ENCODE measurements at regions not wholly inside any gene's neighbourhood (a gene's known extent, or its start where the extent isn't known, plus 50 kb on each side); places are given as distances from the start of the nearest gene placed in this dataset.
"Not testable (repeated sequence)": the region's sequence is repeated elsewhere in the genome, so short reads cannot be mapped to it uniquely, and the experiment has no call there.

DNA sequence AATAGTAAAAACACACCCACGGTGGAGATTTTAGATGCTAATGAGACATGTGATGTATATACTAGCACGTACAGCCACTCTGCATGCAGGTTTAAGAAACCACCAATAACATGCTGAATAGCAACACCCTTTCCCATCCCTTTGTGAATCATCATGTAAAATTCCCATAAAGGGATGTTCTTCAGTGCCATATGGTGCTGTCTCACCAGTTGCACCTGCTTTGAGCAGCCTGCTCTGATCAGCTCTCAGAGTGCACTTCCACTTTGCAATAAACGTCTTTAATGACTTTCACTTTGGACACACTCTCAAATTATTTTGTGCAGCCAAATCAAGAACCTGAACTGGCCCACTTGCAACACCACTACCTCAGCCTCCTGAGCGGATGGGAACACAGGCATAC is 615.0 kb downstream of the ANKRD7 start:
- no peak for DNase-seq

DNA sequence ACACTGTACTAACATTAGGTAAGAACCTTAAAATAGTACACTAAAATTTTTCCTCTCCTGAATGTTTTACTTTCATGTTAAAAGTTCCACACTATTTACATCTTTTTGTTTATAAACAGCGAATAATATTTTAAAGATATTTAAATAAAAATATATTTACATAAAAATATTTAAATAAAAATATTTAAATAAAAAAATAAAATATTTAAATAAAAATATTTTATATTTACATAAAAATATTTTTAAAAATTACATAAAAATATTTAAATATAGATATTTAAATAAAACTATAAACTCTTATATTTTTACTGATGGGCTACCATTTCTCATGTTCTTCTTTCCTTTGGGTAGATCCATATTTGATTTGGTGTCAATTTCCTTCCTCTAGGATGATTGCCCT is 619.0 kb downstream of the ANKRD7 start:
- DNase-seq: no peak

DNA sequence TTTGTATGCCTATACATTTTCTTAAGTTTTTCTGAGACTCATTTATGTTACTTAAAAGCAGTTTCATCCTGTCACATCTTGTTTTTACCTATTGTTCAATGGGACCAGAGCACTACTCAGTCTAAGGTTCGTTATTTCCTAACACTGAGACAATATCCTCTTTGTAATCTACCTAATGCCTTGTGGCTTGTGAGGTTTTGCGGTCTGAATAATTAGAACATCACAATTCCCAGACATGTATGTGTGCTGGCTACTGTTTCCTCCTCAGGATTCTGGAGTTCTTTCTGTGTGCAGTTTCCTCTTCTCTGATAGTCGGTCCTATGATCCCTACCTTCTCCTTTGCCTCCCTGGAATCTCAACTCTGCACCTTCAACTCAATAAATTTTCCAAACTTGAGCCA is 620.2 kb downstream of the ANKRD7 start:
- no peak for DNase-seq

DNA sequence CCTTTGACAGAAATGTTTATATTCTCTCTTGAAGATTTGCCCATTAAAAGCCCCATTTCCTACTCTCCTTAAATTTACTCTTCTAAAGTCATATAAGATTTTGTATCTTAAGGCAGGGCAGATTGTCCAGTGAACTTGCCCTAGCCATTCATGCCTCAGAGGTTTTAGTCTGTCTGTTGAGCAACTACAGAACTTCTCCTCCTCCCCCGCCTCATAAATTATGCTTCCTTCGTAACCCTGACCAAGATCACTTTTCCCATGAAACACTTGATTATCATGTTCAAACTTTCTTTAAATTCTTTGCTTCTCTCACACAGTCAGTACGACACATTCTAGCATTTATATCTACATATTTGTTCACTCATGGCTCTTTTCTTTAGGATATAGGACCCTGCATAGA is 621.3 kb downstream of the ANKRD7 start:
- DNase-seq: no peak

DNA sequence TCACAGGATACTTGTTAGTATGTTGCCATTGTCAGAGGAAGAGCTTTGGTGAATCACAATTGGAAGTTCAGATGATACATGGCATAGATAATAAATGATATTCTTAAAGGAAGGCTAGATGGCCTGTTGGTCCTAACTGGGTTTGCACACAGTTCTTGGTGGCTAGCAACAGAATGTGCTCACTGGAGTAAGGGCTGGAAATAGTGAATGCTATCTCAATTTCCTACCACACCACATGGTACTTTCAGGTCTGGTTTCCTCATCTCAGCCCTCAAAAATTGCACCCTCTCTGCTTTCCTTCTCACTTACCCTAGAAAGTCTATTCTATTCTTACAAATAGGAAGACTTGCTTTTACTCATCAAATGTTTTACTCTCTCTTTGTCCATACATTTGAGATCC is 622.5 kb downstream of the ANKRD7 start:
- DNase-seq: no peak

DNA sequence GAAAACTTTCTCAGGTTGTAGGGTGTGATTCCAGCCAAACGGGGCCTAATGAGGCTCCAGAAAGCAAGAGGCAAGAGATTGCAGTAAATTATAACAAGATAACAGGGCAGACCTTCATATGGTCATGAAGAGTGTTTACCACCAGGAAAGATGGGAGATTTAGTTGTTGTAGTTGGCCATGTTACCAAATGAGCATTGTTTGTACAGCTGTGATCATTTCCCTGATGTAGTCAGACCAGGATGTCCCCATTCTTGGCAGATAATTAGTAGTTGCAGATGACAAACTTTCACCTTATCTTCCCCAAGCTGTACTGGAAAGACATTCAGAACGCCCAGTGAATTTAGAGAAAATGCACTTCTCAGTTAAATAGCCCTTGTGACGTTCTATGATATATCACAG is 630.8 kb downstream of the ANKRD7 start:
- no peak for DNase-seq

DNA sequence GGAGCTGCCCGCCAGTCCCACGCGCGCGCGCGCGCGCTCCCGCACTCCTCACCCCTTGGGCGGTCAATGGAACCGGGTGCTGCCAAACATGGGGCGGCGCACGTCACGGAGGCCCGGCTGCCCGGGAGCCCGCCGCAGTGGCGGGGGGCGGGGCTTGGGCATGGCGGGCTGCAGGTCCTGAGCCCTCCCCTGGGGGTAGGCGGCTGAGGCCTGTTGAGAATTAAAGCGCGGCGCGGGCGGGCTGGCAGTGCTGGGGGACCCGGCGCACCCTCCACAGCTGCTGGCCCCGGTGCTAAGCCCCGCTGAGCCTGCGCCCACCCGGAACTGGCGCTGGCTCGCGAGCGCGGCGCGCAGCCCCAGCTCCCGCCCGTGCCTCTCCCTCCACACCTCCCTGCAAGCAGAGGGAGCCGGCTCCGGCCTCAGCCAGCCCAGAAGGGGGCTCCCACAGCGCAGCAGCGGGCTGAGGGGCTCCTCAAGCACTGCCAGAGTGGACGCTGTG is 634.2 kb downstream of the ANKRD7 start:
- no peak for DNase-seq

DNA sequence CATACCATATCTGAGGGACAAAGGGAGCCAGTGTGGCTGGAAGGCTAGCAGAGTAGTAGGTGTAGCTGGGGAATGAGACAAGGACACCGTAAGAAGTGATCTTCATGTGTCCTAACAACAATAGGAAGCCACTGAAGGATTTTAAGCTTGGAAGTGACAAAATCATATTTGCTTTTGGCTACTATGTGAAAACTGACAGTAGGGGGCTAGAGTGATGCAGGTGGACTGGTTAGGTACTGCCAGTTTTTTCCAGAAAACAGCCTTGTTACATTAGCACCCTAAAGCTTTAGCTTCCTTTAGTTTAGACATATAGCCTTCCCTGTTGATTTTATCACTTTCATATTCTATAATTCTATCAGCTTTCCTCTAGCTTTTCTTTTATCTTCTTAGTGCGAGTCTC is 637.1 kb downstream of the ANKRD7 start:
- no peak for DNase-seq

DNA sequence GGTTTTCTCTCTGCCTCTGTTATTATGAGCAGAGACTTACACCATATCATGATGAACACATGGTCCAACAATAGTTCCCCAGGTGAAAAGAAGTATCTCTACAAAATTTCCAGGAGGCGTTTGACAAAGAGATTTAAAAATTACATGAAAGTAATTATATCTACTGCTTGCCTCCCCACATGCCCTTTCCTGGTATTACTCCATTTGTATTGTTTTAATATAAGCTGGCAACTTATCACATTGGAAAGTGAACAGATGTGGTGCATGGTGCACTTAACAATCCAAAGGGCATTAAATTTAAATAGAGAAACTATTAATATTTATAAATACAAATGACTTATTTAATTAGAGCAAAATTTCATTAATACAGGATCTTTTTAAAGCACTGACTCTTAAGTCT is 638.2 kb downstream of the ANKRD7 start:
- DNase-seq: no peak

DNA sequence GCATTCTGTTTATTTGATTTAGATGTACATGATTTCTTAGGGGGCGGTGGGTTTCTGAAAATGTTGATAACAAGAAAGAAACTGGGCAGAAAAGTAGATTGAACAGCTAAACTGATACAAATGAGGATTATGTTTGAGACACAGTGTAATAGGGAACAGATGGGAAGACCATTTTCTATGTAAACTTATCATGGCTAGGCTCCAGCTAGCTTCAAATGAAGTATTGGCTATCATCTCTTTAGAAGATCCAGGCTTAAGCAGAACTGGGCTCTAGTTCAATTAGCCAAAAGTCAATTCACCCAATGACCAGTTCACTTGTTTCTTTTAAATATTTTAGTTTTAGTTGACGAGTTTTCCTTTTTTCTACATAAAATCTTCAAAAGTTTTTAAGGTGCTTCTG is 639.5 kb downstream of the ANKRD7 start:
- no peak for DNase-seq

DNA sequence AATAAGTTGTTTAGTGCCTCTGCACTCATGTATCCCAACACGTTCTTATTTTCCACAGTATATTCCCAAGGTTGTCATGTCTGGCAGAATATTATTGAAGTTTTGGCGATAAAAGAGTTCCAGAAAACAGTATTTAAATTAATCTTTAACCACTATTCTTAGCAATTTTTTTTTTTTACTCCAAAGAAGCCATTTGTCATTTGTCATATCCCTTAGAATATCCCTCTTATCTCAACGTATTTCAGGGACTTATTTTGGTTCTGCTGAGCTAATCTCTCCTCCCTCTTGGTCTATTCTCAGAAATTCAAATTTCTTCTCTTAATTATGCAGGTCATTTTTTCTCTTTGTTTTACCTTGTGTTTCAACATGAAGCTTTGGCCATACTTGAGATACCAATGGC is 643.4 kb downstream of the ANKRD7 start:
- no peak for DNase-seq

DNA sequence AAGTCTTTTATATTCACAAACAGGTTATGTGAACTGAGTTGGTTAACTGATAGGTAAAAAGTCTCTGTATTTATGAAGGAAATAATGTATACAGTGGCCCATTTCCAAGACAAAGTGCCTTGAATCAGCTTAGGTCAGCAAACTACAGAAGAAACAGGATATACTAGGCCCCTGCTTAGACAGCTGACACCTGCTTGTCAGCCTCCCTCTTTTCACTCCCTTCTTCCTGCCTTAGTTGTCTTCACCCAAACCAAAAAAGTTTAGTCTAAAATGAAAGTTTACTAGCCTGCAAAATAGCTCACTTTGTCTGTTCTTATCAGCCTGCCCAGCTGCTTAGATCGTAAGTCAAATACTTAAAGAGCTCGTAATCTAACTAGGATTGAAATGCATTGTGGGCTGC is 644.6 kb downstream of the ANKRD7 start:
- not testable (repeated sequence) for DNase-seq

DNA sequence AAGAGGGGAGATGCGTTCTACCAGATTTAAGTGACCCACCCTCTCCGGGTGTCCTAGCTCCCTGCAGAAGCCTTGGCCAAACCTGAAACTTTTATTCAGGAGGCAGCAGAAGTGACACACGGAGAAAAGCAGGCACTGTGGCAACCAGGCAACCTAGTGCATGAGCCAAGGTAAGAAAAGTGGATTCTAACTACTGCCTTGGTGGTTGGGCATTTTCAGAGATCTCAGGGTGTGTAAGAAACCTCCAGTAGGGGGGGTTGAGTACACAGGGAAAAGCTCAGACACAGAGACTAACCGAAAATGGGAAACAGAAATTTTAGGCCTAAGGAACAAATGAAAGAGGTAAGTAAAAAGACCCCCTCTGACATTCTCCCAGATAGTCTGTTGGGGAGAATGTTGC is 645.7 kb downstream of the ANKRD7 start:
- no peak for DNase-seq

DNA sequence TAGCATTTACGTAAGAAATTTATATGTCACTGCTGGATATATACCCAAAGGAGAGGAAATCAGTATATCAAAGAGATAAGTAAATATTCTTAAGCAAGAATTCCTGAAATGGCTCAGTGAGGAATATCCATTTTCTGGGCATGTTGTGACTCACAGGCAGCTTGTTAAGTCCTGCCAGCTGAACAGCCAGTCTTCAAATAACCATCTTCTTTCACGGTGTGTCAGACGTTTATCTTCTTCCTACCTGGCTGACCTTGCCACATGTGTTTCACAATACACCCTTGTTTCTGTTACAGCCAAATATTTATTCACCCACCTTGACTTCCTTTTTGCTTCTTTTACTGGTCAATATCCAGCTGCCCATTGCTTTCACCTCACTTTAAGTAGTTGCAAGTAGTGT is 648.1 kb downstream of the ANKRD7 start:
- DNase-seq: no peak

DNA sequence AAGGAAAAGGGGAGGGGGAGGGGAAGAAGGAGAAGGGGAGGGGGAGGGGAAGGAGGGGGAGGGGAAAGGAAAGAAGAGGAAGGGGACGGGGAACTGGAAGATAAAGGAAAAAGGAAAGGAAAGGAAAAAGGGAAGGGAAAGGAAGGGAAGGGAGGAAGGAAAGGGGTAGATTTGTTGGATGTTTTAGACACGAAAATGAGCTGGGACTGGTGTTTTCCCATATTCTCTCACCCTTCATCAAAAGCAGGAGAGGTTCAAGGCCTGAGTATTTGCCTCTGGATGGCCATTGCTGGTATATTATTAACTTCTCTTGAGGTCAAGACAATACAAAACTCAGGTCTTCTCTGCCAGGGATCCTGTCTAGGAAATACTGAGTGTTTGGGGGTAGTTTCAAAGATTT is 652.7 kb downstream of the ANKRD7 start:
- DNase-seq: no peak

DNA sequence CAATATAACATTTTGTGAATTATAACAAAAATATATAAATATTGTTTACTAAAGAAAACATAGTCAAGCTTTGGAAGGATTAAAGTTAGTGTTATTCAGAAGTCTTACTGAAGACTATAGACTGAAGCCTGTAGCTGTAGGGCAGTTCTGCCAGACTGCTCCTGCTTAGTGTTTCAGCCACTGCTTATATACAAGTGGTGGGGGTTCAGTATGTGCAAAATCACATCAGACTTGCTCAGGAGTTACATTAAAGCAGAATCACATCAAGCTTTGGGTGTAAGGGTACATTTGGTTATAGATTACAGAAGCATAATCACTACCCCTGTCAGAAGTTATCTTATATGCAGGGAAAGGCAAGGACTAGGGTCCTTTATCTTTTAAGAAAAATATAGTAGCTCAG is 653.8 kb downstream of the ANKRD7 start:
- DNase-seq: no peak

DNA sequence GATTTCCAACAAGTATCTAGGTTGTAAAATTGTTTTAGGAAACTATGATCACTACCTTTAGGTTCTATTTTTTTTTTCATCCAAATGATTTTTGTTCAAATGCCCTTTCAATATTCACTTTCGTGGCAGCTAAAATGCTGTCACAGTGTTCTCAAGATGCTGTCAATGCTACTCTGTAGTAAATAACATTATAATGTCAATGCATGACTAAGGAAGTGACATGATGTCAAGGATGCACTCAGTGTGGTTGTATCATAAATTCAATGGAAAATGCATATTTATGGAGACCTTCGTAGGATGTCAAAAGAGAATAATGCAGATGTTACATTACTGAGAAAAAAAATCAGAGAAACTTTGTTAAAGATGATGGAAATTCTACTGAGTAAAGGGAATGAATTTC is 673.8 kb downstream of the ANKRD7 start:
- DNase-seq: no peak

DNA sequence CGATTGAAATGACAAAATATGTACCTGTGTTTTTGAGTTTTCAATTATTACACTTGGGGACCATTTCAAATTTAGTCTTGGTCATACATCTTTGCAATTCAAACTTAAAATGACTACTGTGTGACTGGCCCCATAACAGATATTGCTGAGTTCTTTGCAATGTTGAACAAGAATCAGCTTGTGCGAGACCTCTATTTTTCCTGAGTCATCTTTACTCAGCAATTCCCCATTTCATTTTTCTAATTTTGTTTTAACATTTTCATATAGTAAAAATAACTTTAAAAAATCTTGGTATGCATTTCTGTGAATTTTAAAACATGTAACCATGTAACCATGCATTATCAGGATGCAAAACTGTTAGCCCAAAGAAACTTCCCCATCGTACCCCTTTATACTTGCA is 678.1 kb downstream of the ANKRD7 start:
- DNase-seq: no peak

DNA sequence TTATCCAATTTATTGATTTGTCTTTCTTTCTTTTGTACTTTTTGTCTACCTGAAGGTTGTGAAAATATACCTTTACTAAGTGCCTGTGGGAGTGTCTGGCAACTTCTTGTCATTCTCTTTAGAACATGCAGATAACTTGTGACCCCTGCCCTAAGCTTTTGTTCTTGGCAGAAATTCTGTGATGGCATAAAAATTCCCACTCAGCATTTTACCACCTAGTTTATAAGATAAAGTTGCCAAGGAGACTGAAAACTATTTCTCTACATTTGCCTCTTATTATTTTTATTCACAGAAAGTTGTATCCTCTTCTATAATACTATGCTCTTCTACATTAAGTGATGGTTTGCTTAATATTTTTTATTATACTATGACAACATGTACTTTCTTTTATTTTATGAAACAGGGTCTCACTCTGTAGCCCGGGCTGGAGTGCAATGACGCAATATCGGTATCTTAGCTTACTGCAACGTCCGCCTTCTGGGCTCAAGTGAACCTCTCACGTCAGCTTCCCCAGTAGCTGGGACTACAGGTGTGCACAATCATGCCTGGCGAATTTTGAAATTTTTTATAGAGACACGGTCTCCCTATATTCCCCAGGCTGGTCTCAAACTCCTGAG is 683.5 kb downstream of the ANKRD7 start:
- DNase-seq: no peak

DNA sequence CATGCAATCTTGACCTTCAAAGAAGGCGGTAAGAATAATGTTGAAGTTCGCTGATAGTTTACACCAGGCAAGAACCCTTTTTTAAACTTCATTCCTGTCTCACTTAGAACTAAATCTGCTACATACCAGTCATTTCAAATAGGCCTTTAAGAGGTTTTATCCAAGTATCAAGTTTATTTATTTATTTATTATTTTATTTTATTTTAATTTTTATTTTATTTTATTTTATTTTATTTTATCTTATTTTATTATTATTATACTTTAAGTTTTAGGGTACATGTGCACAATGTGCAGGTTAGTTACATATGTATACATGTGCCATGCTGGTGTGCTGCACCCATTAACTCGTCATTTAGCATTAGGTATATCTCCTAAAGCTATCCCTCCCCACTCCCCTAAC is 691.6 kb downstream of the ANKRD7 start:
- not testable (repeated sequence) for DNase-seq

DNA sequence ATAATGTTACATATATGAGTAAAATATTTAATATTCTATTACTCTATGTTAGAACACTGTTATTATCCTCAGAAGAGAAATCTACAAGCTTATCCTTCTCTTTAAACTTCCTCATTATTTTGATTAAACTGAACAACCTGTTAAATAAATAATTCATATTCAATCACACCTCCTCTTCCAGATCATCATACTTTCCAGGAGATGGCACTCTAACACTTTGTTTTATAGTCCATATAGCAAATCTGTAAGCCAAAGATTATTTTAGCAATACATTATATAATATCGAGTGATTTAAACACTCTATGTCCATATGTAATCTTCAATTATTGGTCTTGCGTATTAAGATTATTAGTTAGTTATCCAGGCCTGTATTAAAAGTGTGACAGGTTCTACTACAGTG is 694.1 kb downstream of the ANKRD7 start:
- DNase-seq: no peak

DNA sequence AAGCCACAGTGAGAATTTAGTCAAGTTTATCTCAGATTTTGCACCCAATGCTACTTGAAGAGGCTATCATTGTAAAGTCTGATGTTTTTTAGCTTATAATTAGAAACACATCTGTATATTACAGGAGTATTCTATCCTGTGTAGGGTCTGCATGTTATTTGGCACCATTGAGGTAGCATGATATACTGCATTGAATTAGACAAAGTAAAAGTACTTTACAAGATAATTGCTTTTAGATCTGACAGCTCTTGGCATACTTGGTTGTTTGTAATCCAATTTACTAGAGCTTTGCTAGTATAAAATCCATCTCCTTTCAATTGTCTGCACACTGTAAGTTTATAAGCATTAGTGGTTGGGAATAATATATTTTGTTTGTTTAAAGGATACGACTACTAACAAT is 714.3 kb downstream of the ANKRD7 start:
- DNase-seq: no peak

DNA sequence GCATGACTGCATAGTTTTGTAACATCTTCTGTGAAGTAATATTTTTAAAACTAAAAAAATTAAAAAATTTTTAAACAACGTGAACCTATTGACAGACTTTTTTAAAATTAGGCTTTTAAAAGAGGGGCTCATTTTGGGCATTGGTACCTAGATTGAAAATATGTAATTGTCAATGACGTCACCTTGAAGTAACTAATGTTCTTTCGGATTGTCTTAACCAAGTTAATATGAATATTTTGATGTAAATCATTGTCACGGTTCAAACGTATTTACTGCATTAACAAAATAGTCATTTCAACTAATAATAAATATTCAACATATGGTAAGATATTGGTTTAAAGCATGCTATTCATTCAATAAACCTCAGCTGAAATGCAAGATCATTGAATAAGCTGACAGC is 719.8 kb downstream of the ANKRD7 start:
- no peak for DNase-seq

DNA sequence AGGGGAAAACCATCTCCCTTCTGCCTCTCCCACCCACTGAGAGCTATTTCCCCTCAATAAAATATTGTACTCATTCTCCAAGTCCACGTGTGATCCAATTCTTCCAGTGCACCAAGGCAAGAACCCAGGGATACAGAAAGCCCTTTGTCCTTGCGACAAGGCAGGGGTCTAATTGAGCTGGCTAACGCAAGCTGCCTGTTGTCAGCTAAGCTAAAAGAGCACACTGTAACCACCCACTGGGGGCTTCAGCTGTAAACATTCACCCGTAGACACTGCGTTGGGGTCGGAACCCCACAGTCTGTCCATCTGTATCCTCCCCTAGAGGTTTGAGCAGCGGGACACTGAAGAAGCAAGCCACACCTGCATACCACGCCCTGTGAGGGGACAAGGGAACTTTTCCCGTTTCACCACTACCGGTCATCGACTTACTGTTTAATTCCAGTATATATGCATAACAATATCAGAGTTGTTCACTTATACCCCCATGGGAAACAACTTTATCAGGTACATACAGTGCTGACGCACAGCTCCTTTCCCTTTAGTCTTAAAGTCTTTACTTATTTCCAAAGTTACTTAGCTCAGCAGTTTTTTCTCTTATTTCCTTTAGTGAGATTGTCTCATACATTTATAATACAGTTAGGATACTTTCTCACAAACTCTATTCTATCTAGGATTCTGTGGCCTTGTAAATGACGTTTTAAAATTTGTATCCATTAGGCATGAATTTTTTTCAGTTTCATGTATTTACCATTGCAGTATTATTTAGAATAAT is 721.6 kb downstream of the ANKRD7 start:
- DNase-seq: no peak

DNA sequence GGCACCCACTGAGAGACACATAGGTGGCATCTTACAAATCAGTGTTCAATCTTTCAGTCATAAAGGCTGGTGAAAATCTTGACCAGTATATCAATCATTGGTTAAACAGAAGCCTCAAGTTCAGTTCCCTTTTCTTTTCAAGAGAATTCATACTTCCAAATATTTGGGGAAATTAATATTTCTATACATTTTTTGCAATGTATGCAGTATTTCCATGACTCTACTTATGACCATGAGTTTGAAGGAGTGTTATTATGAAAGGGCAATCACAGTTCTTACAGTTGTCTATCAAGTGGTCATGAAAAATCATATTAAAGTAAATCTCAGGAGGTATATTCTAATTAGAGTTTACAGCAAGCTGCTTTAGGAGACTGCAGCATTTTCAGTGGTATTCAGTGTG is 724.0 kb downstream of the ANKRD7 start:
- DNase-seq: no peak
